SJSA1 (cell line): ENCODE measurements at regions not wholly inside any gene's neighbourhood (a gene's known extent, or its start where the extent isn't known, plus 50 kb on each side); places are given as distances from the start of the nearest gene placed in this dataset.
A peak's percentile ranks its signal among the peaks of the same experiment; 100 is the strongest.

Source experiments
- DNase-seq, 2 experiments: peaks; one replicate each; pipeline ENCODE4 v3.0.0-alpha.2; 2015 to 2020; ENCODE audit warnings: low spot score in 2 of 2, low read depth in 1 of 2
- H3K27ac ChIP-seq: fragments of 250-450 bp; sonication (Bioruptor Pico); 2 replicates; pipeline ENCODE4 v1.5.1; 2020; ENCODE audit warnings: mild to moderate bottlenecking, moderate library complexity
- H3K27me3 ChIP-seq: fragments of 250-450 bp; sonication (Bioruptor Pico); replicated peaks from 2 replicates; pipeline ENCODE4 v1.5.1; 2020; ENCODE audit warnings: mild to moderate bottlenecking, moderate library complexity
- H3K36me3 ChIP-seq: fragments of 250-450 bp; sonication (Bioruptor Pico); 2 replicates; pipeline ENCODE4 v1.5.1; 2020; ENCODE audit warnings: mild to moderate bottlenecking
- H3K4me1 ChIP-seq: fragments of 250-450 bp; sonication (Bioruptor Pico); replicated peaks from 2 replicates; pipeline ENCODE4 v1.6.1; 2021; ENCODE audit warnings: mild to moderate bottlenecking
- H3K4me3 ChIP-seq: fragments of 250-450 bp; sonication (Bioruptor Pico); 2 replicates; pipeline ENCODE4 v1.5.1; 2020; ENCODE audit warnings: mild to moderate bottlenecking
- H3K9me3 ChIP-seq: fragments of 250-450 bp; sonication (Bioruptor Pico); replicated peaks from 2 replicates; pipeline ENCODE4 v1.5.1; 2020; ENCODE audit warnings: mild to moderate bottlenecking

DNA sequence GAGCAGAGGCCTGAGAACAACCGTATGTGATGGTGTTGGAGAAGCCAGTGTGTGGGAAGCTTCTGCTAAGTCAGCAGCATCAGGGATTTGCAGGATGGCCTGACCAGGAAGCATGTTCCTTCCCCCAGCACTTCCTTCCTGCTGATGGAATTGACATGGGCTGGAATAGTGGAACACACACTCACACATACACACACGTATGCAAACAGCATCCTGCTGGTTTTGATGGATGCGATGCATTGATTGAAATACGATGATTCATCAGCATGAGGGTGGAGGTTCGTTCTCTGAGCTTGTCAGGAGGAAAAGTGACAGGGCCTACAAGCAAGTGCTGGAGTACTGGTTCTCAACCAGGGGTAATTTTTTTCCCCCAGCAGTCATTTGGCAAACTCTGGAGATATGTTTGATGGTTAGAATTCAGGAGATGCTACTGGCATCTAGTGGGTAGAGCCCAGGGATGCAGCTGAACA, 229.1 kb downstream of the NFATC2 start:
- Histone ChIP-seq H3K9me3 (0 out of 2 replicates have a peak, but pooled peaks cover 3% of the 10 kb centered on the region), H3K4me3 (no peak overlapping the region), H3K36me3 (no peaks in the 10 kb centered on the region), H3K27ac (no peak overlapping the region), H3K4me1 (peaks cover 7% of the 10 kb centered on the region), H3K27me3 (no peaks in the 10 kb centered on the region)
- no peak for DNase-seq

DNA sequence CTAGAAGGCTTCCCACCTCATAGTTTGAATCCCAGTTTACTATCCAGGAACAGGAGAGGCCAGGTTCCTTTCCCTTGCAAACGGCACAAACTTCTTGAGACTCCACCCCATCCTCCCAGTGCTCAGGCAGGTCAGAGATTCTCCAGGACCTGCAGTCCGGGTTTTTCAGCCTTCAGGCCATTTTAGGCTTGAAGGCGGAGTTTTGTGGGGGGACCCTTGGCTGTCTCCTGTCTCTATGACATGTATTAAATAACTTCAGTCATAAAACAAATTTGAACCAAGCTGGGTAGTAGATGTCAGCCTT, 230.1 kb downstream of the NFATC2 start:
- Histone ChIP-seq H3K27me3 (no peaks in the 10 kb centered on the region), H3K27ac (no peak overlapping the region), H3K4me3 (no peak overlapping the region), H3K9me3 (0 out of 2 replicates have a peak, but pooled peaks cover 3% of the 10 kb centered on the region), H3K36me3 (no peaks in the 10 kb centered on the region), H3K4me1 (peaks cover 7% of the 10 kb centered on the region)
- no peak for DNase-seq

DNA sequence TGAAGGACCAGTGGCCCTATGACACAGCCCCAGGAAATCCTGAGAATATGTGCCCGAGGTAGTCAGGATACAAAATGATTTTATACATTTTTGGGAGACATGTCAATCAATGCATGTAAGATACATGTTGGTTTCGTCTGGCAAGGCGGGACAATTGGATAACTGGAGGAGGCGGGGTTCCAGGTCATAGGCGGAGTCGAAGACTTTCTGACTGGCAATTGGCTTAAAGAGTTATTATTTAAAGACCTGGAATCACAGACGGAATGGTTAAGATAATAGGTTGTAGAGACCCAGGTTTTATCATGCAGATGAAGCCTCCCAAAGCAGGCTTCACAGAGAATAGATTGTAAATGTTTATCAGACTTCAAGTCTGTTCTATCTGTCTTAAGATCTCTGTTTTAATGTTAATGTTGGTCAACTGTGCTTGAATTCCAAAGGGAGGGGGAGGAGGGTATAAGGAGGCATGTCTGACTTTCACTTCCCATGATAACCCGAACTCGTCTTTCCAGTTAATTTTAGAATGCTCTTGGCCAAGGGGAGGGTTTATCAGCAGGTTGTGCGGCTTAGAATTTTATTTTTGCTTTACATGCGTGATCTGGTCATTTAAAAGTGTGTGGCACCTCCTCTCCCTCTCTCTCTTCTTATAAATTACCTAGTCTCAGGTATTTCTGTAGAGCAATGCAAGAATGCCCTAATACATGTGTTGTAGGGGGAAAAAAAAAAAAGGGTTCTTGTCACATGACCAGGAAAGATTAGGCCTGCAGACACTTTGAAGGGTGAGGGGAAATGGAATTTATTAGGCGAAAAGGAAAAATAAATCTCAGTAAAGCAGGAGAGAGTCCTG, 230.7 kb downstream of the NFATC2 start:
- H3K9me3 ChIP-seq, result 0 out of 2 replicates have a peak, but pooled peaks cover 3% of the 10 kb centered on the region
- H3K36me3 ChIP-seq, result no peaks in the 10 kb centered on the region
- H3K4me1 ChIP-seq, result peaks cover 9% of the 10 kb centered on the region
- H3K4me3 ChIP-seq, result no peak overlapping the region
- no peak for DNase-seq
- H3K27ac ChIP-seq, result no peak overlapping the region
- no peaks in the 10 kb centered on the region for H3K27me3 ChIP-seq

DNA sequence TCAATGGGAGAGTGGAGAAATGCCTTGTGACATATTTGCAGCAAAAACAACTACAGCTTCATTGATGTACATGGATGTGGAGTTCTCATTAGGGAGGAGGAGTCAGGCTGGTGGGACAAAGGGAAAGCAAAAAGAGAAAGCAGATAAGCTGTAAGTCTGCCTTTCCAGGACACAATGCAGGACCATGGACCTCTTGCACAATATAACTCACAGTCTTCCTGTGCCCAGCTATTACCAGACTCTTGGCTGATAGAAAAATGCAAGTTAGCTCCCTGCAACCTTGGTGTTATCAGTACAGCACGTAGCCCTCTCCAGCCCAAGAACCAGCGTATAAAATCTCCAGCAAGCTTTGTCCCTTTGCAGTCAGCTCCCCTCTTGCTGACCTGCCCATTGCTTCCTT, 232.3 kb downstream of the NFATC2 start:
- no peak for DNase-seq
- Histone ChIP-seq H3K27me3 (no peaks in the 10 kb centered on the region), H3K27ac (no peak overlapping the region), H3K4me1 (peaks cover 10% of the 10 kb centered on the region), H3K9me3 (no peaks in the 10 kb centered on the region), H3K36me3 (no peaks in the 10 kb centered on the region), H3K4me3 (no peak overlapping the region)

DNA sequence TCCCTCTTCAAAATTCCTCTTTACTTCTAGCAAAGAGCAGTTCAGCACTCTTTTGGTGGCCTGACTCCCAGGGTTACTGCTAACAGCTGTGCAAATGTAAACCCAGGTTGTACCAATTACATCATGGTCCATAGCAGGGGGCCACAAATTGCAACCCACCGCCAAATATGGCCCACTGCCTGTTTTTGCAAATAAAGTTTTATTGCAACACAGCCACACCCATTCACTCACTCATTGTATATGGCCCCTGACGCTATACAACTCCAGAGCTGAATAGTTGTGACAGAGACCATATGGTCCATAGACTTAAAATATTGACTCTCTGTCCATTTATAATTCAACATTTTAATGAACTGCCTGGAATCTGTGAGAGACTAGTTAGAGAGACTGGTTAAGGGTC, 233.4 kb downstream of the NFATC2 start:
- no peak overlapping the region for H3K27ac ChIP-seq
- DNase-seq, result no peak

DNA sequence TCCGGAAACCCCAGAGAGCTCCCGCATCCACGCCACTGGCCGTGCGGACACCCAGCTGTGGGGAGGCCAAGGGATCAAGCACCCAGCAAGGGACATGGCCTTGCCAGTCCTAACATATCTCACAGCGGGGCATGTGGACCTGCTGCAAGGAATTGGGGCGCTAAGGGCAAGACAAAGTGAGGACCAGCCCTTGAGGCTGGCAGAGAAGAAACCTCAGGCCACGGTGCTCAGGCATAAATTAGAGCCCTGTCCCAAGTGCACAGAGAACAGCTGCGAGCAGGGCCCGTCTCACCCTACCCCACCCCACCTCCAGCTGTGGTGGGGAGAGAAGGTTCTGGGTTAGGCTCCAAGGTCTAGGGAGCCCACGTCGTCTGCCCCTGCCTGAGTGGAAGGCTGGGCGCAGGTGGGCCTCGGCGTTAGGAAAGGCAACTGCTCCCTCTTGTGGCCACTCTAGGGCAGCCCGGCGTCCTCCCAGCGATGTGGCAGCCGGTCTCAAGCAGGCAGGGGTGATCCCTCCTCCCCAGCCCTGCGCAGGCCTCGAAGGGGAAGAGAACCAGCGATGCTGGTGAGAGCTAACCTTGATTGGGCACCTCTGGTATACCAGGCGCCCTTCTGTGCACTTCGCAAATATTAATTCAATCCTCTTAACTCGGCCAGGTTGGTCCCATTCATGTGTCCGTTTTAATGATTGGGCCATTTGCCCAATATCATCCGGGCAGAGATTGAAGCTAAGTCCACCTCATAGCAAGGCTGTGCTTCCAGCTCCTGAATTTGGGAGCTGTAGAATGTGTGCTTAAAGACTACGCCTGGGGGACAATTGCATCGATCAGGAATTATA, 235.8 kb downstream of the NFATC2 start:
- DNase-seq, result peak; percentile 66 to 77
- H3K27me3 ChIP-seq, result no peaks in the 10 kb centered on the region
- H3K4me3 ChIP-seq, result no peak overlapping the region
- H3K27ac ChIP-seq, result no peak overlapping the region
- no peaks in the 10 kb centered on the region for H3K9me3 ChIP-seq
- peaks cover 5% of the 10 kb centered on the region for H3K4me1 ChIP-seq
- no peaks in the 10 kb centered on the region for H3K36me3 ChIP-seq

More for the DNA sequence above, 233.4 kb downstream of the NFATC2 start:
- H3K4me3 ChIP-seq, result no peak overlapping the region
- H3K36me3 ChIP-seq, result no peaks in the 10 kb centered on the region
- no peaks in the 10 kb centered on the region for H3K27me3 ChIP-seq
- peaks cover 10% of the 10 kb centered on the region for H3K4me1 ChIP-seq
- no peaks in the 10 kb centered on the region for H3K9me3 ChIP-seq

DNA sequence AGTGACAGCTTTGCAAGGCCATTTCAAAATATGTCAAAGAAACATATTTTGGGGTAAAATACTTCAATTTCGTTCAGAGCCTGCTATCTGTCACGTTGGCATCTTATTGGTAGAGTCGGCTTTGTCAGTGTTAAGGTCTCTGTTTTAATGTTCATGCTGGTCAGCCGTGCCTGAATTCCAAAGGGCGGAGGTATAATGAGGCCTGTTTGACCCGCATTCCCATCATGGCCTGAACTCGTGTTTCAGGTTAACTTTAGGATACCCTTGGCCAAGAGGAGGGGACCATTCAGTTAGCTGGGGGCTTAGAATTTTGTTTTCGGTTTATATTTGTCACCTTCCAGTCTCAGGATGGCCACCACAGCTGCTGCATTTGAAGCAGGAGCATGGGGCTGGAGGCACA, 236.4 kb downstream of the NFATC2 start:
- DNase-seq, result no peak
- Histone ChIP-seq H3K27me3 (no peaks in the 10 kb centered on the region), H3K4me1 (peaks cover 3% of the 10 kb centered on the region; the same call in 1 of the 2 replicates), H3K4me3 (no peak overlapping the region), H3K36me3 (no peaks in the 10 kb centered on the region), H3K27ac (no peak overlapping the region), H3K9me3 (no peaks in the 10 kb centered on the region)

DNA sequence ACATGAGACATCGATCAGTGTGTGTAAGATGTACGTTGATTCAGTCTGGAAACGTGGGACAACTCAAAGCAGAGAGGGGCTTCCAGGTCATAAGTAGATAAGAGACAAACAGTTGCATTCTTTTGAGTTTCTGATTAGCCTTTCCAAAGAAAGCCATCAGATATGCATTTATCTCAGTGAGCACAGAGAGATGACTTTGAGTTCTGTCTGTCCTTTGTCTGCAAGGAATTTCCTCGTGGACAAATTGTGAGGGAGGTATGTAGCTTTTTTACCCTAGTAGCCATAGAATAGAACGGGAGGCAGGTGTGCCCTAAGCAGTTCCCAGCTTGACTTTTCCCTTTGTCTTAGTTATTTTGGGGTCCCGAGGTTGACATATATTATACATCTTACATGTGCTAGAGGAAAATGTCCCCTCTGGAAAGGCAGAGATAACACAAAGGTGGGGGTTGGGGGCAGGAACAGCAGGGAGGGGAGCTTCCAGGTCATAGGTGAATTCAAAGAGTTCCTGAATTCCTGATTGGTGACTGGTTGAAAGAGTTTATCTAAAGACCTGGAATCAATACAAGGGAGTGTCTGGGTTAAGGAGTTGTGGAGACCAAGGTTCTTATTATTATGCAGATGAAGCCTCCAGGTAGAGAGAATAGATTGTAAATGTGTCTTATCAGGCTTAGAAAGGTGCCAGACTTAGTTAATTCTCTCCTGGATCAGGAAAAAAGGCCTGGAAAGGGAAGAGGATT, 237.0 kb downstream of the NFATC2 start:
- Histone ChIP-seq H3K36me3 (no peaks in the 10 kb centered on the region), H3K4me3 (no peak overlapping the region), H3K27me3 (no peaks in the 10 kb centered on the region), H3K9me3 (no peaks in the 10 kb centered on the region), H3K4me1 (peaks cover 3% of the 10 kb centered on the region; the same call in 1 of the 2 replicates), H3K27ac (no peak overlapping the region)
- no peak for DNase-seq

DNA sequence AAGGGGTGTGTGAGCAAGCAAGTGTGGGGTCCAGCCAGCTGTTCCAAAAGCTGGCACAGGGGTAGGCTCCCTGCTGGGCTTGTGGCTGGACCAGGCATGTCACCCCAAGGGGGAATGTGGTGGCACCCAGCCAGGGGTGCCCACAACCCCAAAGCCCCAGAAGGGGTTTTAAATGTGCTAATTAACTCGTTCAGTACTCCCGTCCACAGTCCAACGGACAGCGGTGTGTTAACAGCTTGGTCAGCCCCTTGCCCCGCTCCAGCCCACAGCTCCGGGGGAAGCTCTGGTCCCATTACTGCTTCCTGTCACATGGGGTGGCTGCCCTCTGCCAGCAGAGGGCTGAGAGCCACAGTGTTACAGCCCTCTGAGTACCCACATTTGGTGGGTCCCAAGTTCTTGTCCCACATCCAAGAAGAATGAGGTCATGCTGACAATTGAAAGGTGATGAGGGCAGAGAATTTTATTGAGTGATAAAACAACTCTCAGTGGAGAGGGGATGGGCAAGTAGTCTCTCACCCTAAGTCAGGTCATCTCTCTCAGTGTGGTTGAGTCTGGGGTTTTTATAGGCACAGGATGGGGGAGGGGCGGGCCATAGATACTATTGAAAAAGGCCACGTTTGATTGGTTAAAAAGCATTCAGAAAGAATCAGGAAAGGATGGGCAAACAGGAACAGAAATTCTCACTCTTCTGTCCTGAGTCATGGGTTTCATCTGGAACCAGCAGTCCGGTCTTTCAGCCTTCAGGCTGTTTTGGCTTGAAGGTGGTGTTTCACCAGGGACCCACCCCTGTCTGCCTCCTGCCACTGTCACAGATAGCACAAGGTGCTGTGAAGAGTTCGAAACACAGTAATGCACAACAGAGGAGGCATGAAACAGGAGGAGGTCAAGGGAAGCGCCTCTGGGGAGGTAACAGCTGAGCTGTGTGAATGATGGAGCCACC, 238.5 kb downstream of the NFATC2 start:
- Histone ChIP-seq H3K27ac (no peak overlapping the region), H3K27me3 (no peaks in the 10 kb centered on the region), H3K4me1 (peaks cover 3% of the 10 kb centered on the region; the same call in 1 of the 2 replicates), H3K4me3 (no peak overlapping the region), H3K36me3 (no peaks in the 10 kb centered on the region), H3K9me3 (no peaks in the 10 kb centered on the region)
- no peak for DNase-seq

DNA sequence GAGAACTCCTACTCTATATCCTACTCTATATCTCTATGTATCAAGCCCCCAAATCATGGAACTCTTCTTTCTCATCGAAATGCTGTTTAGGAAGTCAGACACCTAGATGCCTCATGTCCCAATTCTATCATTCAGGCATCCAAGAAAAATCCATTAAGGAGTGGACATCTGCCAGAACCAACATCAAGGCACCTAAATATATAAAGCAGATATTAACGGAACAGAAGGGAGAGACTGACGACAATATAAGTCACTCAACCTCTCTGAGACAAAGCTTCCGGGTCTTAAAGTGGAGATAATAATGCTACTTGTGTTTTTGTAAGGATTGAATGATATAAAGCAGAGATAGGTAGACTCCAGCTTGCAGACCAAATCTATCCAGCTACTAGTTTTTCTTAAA, 241.5 kb downstream of the NFATC2 start:
- H3K9me3 ChIP-seq, result no peaks in the 10 kb centered on the region
- no peaks in the 10 kb centered on the region for H3K4me1 ChIP-seq
- no peak overlapping the region for H3K4me3 ChIP-seq
- H3K27ac ChIP-seq, result no peak overlapping the region
- no peak for DNase-seq
- no peaks in the 10 kb centered on the region for H3K36me3 ChIP-seq
- no peaks in the 10 kb centered on the region for H3K27me3 ChIP-seq

DNA sequence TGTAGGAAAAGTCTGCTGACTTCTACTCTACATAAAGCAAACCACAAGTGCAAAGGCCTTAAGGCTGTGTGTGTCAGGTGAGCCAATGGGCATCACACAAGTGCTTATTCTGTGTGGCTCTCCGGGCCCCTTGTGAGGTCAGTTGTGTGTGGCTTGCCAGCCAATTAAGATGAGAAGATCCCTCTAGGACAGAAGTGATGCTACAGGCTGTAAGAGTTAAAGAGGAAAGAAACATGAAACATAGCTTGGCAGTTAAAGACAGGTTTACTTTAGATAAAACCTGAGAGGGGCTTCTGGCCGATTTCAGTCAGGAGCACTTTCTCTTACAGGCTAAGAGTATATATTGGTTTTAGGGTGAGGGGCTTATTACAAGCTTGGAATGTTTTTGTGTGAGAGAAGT, 242.4 kb downstream of the NFATC2 start:
- H3K27me3 ChIP-seq, result no peaks in the 10 kb centered on the region; the same call in 1 of the 2 replicates
- no peaks in the 10 kb centered on the region for H3K36me3 ChIP-seq
- no peak overlapping the region for H3K27ac ChIP-seq
- no peak for DNase-seq
- no peak overlapping the region for H3K4me3 ChIP-seq
- no peaks in the 10 kb centered on the region for H3K9me3 ChIP-seq
- H3K4me1 ChIP-seq, result no peaks in the 10 kb centered on the region

DNA sequence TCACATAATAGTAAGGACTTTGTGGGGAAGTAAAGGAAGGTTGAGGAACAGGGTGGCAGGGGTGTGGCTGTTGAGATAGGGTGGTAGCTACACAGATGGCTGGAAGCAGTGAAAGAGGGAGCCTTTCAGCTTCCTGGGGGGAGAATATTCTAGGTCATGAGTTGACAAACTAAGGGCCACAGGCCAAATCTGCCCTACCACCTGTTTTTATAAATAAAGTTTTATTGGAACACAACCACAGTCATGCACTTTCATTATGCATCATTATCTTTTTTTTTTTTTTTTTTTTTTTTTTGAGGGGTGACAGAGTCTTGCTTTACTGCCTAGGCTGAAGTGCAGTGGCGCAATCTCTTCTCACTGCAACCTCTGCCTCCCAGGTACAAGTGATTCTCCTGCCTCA, 243.1 kb downstream of the NFATC2 start:
- H3K4me3 ChIP-seq, result no peak overlapping the region
- no peak overlapping the region for H3K27ac ChIP-seq
- no peak for DNase-seq
- no peaks in the 10 kb centered on the region for H3K36me3 ChIP-seq
- H3K4me1 ChIP-seq, result no peaks in the 10 kb centered on the region
- H3K9me3 ChIP-seq, result no peaks in the 10 kb centered on the region
- no peaks in the 10 kb centered on the region; the same call in 1 of the 2 replicates for H3K27me3 ChIP-seq
